SU-DHL-6 (cell line): ENCODE measurements at regions not wholly inside any gene's neighbourhood (a gene's known extent, or its start where the extent isn't known, plus 50 kb on each side); places are given as distances from the start of the nearest gene placed in this dataset.
A peak's percentile ranks its signal among the peaks of the same experiment; 100 is the strongest.

Experiments
- H2AFZ ChIP-seq: fragments of 200-600 bp; sonication (generic); 2 replicates; pipeline ENCODE4 v1.6.1; 2014; ENCODE audit warnings: low read depth, mild to moderate bottlenecking, moderate library complexity, mixed read lengths, antibody characterized with exemption, low read length; ENCODE audit not compliant: severe bottlenecking
- H3F3A ChIP-seq: fragments of 200-600 bp; shearing (Covaris generic); 2 replicates; pipeline ENCODE4 v1.6.0; 2016; ENCODE audit warnings: antibody characterized with exemption, mild to moderate bottlenecking; ENCODE audit not compliant: insufficient read depth
- H3K27ac ChIP-seq: fragments of 200-600 bp; sonication (generic); 2 replicates; pipeline ENCODE4 v1.5.1; 2016; ENCODE audit warnings: low read depth, mild to moderate bottlenecking, low read length, moderate library complexity, mixed read lengths
- H3K27me3 ChIP-seq: fragments of 200-600 bp; sonication (generic), shearing (Covaris generic); 2 replicates; pipeline ENCODE4 v1.6.0; 2014; ENCODE audit warnings: mild to moderate bottlenecking, low read length
- H3K36me3 ChIP-seq: fragments of 200-600 bp; sonication (generic); 2 replicates; pipeline ENCODE4 v1.6.1; 2014; ENCODE audit warnings: mild to moderate bottlenecking, low read length, mixed read lengths
- H3K4me2 ChIP-seq: fragments of 300-600, 200-600 bp; shearing (Covaris generic), sonication (generic); 2 replicates; pipeline ENCODE4 v1.6.0; 2014; ENCODE audit warnings: low read length, low read depth, mild to moderate bottlenecking; ENCODE audit not compliant: poor library complexity, severe bottlenecking
- H3K4me3 ChIP-seq: fragments of 200-600 bp; sonication (generic); 2 replicates; pipeline ENCODE4 v1.5.1; 2014; ENCODE audit warnings: antibody characterized with exemption, low read length, mild to moderate bottlenecking, mixed read lengths; ENCODE audit not compliant: insufficient read depth, poor library complexity, severe bottlenecking
- H3K79me2 ChIP-seq: fragments of 200-600 bp; sonication (generic); 2 replicates; pipeline ENCODE4 v1.6.1; 2014; ENCODE audit warnings: mild to moderate bottlenecking, low read length, moderate library complexity; ENCODE audit not compliant: insufficient read depth
- H3K9ac ChIP-seq: fragments of 200-600 bp; sonication (generic); 2 replicates; pipeline ENCODE4 v1.7.0; 2014; ENCODE audit warnings: mild to moderate bottlenecking, low read length
- H3K9me2 ChIP-seq: fragments of 200-600 bp; sonication (generic); replicated peaks from 2 replicates; pipeline ENCODE4 v1.6.1; 2014; ENCODE audit warnings: low read length; ENCODE audit not compliant: insufficient read depth
- H3K9me3 ChIP-seq: fragments of 200-600 bp; sonication (generic); 2 replicates; pipeline ENCODE4 v1.6.1; 2014; ENCODE audit warnings: low read length, mixed read lengths; ENCODE audit not compliant: insufficient read depth
- H4K20me1 ChIP-seq: fragments of 200-600 bp; sonication (generic); 2 replicates; pipeline ENCODE4 v1.6.1; 2014; ENCODE audit warnings: low read depth, mild to moderate bottlenecking, antibody characterized with exemption, low read length, moderate library complexity, mixed read lengths
- EZH2phosphoT487 ChIP-seq: fragments of 200-600 bp; sonication (generic), shearing (Covaris generic); conservative IDR thresholded peaks from 2 replicates; pipeline ENCODE4 v1.6.1; 2018; ENCODE audit warnings: mild to moderate bottlenecking, antibody characterized with exemption, low read length, moderate library complexity, mixed read lengths
- TF ChIP-seq, protein P1 (sequence below): fragments of 200-600 bp; sonication (generic); IDR thresholded peaks from one replicate; pipeline ENCODE4 v1.5.1; 2017; ENCODE audit warnings: antibody characterized with exemption, mild to moderate bottlenecking, low read length, moderate library complexity; ENCODE audit not compliant: insufficient read depth, poor library complexity, severe bottlenecking

DNA sequence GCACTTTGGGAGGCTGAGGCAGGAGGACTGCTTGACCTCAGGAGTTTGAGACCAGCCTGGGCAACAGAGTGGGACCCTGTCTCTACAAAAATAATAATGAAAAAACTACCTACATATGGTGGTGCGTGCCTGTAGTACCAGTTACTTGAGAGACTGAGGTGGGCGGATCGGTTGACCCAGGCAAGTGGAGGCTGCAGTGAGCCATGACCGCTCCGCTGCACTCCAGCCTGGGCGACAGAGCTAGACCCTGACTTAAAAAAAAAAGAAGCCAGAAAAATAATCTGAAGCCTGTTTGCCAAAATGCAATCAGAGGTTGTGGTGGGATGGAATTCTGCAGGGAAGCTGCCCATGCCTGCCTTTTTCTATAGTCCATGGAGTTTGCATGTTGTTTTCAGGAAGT lies 50.4 kb upstream of the GGTA1 start:
- Histone ChIP-seq H3K9ac (no peak overlapping the region), H4K20me1 (no peaks in the 10 kb centered on the region), H3F3A (no peaks in the 10 kb centered on the region), H3K9me3 (no peaks in the 10 kb centered on the region), H3K4me3 (no peak overlapping the region), H2AFZ (no peak overlapping the region), H3K27me3 (no peaks in the 10 kb centered on the region), H3K36me3 (no peaks in the 10 kb centered on the region), H3K27ac (no peak overlapping the region), H3K4me2 (no peak overlapping the region), H3K9me2 (no peaks in the 10 kb centered on the region), H3K79me2 (no peaks in the 10 kb centered on the region)
- TF ChIP-seq EZH2phosphoT487: no peak

DNA sequence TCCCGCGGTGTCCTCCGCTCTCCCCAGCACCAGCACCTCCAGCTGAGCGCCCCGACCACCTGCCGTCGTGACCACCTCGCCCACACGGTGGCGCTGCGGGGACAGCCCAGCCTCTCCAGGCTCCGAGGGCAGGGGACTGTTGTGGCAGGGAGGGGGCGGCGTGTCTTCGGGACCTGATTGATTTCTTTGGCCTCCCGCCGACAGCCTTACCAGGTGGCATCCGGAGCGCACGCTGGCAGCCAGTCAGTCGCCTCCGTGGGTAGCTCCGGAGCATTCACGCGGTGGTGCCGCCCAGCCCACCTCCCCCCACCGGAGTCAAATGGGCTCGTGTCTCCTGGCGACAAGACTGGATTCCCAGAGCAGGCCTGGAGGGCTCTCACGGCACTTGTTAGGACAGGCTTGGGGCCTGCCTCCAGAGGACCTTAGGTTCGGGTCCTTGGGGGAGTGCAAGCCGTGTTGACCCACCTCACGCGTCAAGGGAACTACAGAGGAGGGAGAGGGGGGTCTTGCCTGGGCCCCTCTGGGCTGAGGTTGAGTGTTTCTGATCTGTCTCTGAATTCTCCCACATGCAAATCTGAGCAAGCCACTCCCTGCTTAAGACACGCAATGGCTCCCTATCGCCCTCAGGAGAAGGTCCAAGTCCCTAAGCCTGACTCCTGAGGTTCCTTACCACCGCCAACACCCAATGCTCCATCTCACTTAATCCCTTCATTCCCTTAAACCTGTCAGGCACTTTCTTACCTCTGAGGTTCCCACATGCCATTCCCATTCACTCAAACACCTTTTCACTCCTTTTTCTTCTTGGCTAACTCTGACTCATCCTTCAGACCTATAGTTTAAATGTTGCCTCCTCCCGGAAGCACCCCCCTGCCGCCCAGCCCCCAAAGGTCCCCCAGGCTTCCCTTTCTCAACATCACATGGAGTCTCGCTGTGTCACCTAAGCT lies 51.2 kb upstream of the GGTA1 start:
- no peak overlapping the region for H3K27ac ChIP-seq
- no peaks in the 10 kb centered on the region for H3K36me3 ChIP-seq
- no peak overlapping the region for H3K4me3 ChIP-seq
- H2AFZ ChIP-seq: no peak overlapping the region
- H3F3A ChIP-seq: no peaks in the 10 kb centered on the region
- no peaks in the 10 kb centered on the region for H3K27me3 ChIP-seq
- no peak overlapping the region for H3K4me2 ChIP-seq
- TF ChIP-seq, protein P1, sequence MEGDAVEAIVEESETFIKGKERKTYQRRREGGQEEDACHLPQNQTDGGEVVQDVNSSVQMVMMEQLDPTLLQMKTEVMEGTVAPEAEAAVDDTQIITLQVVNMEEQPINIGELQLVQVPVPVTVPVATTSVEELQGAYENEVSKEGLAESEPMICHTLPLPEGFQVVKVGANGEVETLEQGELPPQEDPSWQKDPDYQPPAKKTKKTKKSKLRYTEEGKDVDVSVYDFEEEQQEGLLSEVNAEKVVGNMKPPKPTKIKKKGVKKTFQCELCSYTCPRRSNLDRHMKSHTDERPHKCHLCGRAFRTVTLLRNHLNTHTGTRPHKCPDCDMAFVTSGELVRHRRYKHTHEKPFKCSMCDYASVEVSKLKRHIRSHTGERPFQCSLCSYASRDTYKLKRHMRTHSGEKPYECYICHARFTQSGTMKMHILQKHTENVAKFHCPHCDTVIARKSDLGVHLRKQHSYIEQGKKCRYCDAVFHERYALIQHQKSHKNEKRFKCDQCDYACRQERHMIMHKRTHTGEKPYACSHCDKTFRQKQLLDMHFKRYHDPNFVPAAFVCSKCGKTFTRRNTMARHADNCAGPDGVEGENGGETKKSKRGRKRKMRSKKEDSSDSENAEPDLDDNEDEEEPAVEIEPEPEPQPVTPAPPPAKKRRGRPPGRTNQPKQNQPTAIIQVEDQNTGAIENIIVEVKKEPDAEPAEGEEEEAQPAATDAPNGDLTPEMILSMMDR: peak; percentile 79
- no peak for TF ChIP-seq EZH2phosphoT487
- no peaks in the 10 kb centered on the region for H4K20me1 ChIP-seq
- H3K79me2 ChIP-seq: no peaks in the 10 kb centered on the region
- H3K9ac ChIP-seq: no peak overlapping the region
- no peaks in the 10 kb centered on the region for H3K9me3 ChIP-seq
- H3K9me2 ChIP-seq: no peaks in the 10 kb centered on the region

DNA sequence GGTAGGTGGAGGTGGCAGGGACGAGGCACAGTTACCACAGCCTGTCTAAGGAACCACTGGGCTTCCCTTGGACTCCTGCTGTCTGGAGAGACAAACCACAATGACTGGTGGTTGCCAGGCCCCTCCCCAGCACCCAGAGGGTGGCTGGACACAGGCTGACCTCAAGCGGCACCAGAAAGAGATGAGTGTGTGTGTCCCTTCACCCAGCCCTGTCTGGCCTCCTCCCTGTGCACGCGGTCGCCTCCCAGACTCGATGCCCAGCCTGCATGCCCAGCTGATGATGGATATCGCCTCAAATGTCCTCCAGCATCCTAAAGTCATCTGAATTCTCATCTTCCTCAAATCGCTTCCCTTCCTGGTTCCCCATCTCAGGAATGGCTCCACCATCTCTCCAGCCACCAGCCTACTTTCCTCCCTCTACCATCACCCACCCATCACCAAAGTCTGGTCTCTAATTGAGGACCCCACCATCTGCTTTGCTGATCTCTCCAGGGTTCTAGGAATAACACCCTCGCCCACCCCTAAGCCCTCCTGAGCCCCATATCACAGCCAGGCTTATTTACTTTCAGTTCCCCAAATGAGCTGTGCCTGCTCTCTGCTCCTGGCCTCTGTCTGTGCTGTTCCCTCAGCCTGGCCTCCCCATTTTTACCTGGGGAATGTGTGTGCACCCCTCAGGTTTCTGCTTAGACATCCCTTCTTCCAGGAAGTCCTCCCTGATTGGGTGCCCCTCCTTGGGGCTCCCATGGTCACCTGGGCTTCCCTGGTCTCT lies 52.5 kb upstream of the GGTA1 start:
- H3F3A ChIP-seq: no peaks in the 10 kb centered on the region
- no peak overlapping the region for H3K9ac ChIP-seq
- H2AFZ ChIP-seq: no peak overlapping the region
- no peaks in the 10 kb centered on the region for H3K9me2 ChIP-seq
- H3K4me2 ChIP-seq: no peak overlapping the region
- H3K36me3 ChIP-seq: no peaks in the 10 kb centered on the region
- no peak overlapping the region for H3K27ac ChIP-seq
- no peaks in the 10 kb centered on the region for H3K9me3 ChIP-seq
- no peak overlapping the region for H3K4me3 ChIP-seq
- no peaks in the 10 kb centered on the region for H4K20me1 ChIP-seq
- H3K27me3 ChIP-seq: no peaks in the 10 kb centered on the region
- TF ChIP-seq, protein P1: no peak
- no peak for TF ChIP-seq EZH2phosphoT487
- H3K79me2 ChIP-seq: no peaks in the 10 kb centered on the region

DNA sequence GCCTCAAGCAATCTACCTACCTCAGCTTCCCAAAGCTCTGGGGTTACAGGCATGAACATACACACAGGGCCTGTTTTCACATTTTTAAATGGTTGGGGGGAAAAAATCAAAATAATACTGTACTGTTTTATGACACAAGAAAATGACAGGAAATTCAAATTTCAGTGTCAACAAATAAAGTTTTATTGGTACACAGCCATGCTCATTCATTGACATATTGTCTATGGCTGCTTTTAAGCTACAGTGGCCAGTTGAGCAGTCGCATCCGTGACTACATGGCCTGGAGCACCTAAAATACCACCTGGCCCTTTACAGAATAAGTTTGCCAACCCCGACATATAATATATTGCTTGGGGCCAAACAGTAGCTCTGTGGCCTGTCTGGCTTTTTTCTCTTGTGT lies 56.4 kb upstream of the GGTA1 start:
- TF ChIP-seq EZH2phosphoT487: no peak
- TF ChIP-seq, protein P1: no peak
- no peaks in the 10 kb centered on the region for H3K27me3 ChIP-seq
- H3K4me2 ChIP-seq: no peak overlapping the region
- H3K79me2 ChIP-seq: no peaks in the 10 kb centered on the region
- H3K9me3 ChIP-seq: no peaks in the 10 kb centered on the region
- no peak overlapping the region for H3K4me3 ChIP-seq
- H3K9ac ChIP-seq: no peak overlapping the region
- H4K20me1 ChIP-seq: no peaks in the 10 kb centered on the region
- no peak overlapping the region for H2AFZ ChIP-seq
- no peaks in the 10 kb centered on the region for H3K9me2 ChIP-seq
- no peaks in the 10 kb centered on the region for H3K36me3 ChIP-seq
- H3F3A ChIP-seq: no peaks in the 10 kb centered on the region
- H3K27ac ChIP-seq: no peak overlapping the region
